GM18502 (cell line): ENCODE measurements at regions not wholly inside any gene's neighbourhood (a gene's known extent, or its start where the extent isn't known, plus 50 kb on each side); places are given as distances from the start of the nearest gene placed in this dataset.

Source experiments
- ATAC-seq: cut with Tn5 transposase; IDR thresholded peaks from one replicate; pipeline ENCODE4 v1.9.1; 2021; ENCODE audit warnings: mild to moderate bottlenecking; ENCODE audit not compliant: unreplicated experiment, poor library complexity

DNA sequence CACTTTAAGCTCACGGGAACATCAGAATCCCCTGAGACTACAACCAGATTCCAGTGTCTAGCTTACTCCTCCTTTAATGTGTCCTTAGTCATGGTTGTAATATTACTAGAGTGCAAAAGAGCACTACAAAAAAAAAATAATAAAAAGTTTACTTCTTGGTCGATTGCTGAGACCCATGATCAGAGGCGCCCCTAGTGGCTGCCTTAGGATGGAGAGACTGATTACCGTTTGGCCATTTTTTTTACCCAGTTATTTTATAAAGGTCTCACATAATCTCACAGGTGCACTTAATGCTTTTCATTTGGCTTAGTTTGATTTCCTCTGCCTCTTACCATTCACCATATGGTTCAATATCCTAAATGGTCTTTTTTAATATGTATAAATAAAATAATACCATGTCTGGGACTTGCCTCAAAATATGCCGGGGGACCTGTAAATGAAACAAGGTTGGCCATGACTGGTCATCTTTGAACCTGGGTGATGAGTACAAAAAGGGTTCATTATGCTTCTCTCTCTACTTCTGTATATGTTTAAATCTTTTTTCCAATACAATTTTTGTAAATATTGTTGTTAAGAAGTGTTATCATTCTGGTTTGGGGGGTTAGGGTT is 331.5 kb upstream of the NFE2L3 start:
- no peak for ATAC-seq

DNA sequence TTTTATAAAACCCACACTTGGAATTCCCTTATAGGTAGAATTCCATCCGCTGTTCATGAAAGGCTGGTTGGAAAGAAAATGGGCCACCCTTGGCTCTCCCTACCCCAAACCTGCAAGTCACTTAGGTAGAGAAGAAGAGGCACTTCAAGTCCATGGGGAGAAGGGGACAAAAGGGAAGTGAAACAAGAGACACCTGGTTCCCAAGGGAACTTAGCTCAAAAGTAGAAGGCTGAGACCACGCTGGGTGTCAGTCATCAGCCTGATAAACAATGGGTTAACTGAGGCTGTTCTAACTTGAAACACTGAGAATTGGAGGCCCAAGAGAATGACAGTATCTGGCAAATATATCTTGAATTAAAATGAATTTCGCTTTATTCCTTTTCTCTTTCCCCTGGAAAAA is 330.8 kb upstream of the NFE2L3 start:
- peak; percentile 48 for ATAC-seq

DNA sequence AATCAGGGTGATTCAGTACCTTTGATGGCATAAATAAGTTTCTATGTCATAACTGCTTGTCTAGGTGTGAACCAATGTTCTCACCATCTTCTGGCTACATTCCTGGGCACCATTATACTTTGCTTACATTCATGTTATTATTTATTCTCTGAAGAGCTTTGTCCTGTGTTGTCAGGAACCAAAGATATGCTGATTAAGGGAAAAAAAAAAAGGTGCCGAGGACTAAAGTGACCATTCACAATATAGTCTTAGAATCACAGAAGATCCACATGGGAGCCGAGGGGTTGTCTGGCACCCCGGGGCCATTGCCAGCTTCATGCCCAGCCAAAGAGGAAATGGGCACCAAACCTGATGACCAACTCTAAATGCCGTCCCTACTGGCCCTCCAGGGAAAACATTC is 329.2 kb upstream of the NFE2L3 start:
- no peak for ATAC-seq

DNA sequence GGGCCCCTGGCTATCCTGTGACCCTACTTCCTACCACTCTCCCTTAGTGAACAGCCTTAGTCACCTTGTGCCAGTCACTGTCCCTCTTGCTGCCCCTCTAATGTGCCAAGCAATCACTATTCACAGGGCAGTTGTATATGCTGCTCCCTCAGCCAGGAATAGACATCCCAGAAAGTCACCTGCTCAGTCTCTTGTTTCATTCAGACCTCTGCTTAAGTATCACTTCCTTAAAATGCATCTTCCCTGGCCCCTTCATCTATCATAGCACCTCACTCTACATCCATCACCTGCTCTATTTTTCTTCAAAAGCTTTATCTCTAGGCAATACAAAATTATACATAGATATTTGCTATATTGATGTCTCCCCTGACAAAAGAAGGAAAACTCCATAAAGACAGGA is 328.4 kb upstream of the NFE2L3 start:
- no peak for ATAC-seq

DNA sequence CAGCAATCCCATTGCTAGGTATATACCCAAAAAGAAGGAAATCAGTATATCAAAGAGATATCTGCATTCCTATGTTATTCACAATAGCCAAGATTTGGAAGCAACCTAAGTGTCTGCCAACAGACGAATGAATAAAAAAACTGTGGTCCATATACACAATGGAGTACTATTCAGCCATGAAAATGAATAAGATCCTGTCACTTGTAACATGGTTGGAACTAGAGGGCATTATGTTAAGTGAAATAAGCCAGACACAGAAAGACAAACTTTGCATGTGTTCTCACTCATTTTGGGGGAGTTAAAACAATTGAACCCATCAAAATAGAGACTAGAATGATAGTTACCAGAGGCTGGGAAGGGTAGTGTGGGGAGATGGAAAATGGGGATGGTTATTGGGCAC is 323.5 kb upstream of the NFE2L3 start:
- ATAC-seq = no peak

DNA sequence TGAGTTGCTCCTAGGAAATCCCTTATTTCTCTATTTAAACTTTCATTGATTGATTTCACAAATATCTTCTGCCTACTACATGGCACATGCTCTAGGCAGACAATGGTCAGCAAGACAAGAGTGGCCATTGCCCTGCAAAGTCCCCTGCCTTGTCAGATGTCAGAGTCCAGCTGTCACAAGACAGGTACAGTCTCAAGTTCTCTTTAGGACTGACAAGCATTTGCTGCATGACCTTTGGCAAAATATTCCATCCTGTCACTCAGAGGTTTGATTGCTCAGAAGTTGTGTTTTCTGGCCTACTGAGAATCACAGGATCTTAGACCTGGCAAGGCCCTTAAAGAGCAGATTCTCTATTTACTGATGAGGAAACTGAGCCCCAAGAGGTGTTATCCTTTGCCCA is 322.3 kb upstream of the NFE2L3 start:
- no peak for ATAC-seq

DNA sequence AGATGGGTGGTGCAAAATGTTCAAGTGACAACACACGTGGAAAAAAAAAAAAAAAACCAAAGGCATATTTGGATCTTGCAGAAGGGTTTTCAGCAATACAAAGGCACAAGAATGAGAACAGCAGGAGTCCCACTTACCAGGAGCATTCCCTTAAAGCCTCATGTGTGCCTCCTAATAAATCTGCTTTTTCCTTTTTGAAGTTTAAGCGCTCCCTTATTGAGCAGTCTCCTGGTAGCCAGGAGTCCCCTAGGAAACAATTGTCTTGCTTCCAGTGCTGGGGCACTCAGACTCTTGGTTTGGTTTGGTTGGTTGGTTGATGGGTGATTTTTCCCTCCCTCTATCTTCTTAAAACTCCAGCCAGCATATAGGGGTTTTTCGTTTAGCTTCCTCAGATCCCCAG is 321.8 kb upstream of the NFE2L3 start:
- no peak for ATAC-seq

DNA sequence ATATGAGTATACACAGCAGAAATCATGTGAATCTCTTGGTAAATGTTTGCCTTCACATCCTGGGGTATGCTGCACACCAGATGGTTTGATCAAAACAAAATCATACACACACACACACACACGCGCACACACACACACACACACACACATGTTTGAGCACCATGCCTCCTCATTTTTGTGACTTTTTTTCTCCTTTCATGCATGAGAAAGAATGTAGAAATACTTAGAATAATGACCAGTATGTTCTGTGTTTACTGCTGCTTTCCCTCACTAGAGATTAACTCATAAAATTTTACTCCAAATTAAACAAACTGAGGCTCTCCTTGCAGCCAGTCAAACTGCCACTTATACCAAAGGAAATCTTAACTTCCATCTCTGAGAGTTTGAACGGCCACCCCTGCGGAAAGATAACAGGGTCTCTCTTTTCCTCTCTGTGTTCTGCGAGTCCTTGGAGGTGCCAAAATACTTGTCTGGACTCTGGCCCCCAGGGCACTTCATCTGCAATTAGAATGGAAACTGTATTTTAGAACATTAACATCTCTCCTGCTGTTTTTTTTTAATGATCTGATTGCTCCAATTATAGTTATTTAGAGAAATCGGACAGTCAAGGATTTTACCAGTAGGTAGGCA is 320.8 kb upstream of the NFE2L3 start:
- no peak for ATAC-seq

DNA sequence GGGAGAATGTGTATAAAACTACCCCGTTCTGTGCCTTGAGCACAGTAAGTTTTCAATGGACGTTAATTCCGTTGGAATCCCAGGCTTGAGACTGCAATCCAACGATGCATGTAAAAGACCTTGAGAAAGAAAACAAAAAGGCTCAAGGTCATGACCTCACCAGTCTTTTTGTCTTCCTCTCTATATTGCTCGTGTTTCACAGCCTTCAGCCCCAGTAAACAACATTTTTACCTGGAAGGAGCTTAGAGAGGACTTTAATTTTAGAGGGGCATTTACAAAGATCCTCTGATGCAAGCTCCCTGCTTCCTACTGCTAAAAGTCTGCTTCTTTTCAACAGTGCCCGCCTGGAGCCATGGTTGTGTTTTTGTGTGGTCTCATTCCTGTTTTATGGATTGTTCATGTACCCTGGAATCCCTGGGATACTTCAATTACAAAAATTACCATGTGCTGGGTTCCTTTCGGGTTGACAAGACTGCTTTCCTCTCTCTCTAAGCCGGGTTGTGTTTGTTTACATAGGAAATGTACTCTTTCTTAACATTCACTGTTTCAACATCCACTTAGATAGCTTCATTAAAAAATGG is 320.1 kb upstream of the NFE2L3 start:
- no peak for ATAC-seq

DNA sequence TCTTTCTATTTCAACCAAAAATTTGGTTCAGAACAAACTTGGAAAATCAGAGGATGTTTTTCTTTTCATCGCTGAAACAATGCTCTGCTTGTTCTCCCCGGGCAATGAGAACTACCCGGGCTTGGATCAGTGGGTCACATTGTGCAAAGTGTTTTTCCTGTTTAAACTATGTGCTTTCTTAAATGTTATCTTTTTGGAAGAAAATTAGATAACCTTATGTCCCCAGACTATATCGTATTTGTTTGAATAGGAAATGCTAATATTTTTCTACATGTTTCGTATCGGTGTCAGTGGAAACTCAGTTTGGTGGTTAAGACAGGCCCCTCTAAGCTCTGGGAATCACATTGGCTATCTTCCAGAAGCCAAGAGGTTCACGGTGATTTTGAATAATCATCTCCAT is 319.5 kb upstream of the NFE2L3 start:
- ATAC-seq = no peak

DNA sequence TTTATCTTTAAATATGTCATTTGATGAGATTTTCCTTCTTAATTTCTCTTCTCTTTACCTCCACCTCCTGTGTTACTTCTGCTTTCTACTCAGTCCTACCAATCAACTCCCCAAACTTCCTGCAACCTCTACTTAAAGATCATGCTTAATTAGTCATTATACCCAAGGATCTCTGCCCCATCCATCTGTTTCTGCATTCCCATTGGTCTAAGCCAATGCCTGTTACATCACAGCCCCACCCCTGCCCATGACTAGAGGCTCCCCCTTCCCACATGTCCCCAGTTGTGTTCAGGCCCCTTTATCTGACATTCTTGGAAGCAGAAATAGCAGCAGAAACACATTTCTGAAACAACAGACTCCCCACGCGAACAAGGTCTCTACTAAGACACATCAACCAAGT is 319.1 kb upstream of the NFE2L3 start:
- ATAC-seq = no peak

DNA sequence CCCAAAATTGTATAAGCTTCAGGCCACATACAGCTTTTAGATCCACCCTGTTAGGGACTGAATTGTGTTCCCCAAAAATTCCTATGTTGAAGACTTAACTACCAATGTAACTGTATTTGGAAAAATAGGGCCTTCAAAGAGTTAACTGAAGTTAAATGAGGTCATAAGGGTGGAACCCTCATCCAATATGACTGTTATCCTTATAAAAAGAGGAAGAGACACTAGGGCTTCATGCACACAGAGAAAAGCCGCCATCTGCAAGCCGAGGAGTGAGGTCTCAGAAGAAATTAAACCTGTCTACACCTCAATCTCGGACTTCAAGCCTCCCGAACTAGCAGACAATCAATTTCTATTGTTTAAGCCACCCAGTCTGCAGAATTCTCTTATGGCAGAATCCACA is 317.9 kb upstream of the NFE2L3 start:
- ATAC-seq = no peak

DNA sequence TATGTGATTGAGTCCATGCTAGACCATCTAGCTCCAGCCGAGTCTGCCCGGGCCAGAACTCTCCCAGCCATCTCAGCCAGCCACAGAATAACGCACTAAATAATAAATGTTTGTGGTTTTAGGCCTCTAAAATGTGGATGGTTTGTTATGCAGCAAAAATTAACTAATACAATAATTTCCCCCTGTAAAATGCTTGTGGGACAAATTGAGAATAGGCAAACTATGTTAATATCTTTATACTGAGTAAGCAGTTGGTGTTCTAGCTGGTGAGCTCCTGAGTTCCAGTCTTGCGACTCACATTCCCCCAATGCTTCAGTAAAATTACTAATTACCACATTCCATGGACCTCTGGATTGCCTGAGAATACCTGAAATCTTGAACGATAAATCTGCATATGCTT is 316.8 kb upstream of the NFE2L3 start:
- no peak for ATAC-seq

DNA sequence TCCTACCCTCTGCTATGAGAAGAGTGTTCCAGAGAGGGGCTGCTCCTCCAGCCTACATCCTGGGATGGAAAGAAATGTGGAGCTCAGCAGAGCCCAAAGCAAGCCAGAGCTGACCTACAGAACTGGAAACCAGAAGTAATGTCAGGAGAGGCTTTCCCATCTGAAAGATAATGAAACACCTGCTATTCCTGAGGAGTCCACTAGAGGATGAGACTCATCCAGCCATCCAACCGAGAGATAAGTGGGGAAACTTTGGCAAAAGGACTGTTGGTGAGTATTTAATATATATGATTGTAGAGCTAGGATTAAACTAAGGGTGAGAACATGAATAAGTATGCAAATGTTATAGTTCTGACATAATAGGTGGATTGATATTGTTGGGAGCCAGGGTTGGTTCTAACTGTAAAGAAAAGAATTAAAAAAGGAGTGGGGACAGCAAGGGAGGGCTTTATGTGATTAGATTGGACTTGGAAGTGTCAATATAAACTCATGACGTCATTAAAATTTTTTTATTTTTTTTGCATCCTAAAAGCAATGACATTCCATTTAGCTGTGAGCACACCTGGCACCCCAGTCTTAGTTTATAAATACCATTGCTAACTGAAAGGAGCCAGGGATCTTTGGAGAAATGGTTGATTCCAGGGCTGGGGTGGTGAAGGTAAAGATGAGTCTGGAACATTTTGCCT is 312.8 kb upstream of the NFE2L3 start:
- ATAC-seq = no peak

DNA sequence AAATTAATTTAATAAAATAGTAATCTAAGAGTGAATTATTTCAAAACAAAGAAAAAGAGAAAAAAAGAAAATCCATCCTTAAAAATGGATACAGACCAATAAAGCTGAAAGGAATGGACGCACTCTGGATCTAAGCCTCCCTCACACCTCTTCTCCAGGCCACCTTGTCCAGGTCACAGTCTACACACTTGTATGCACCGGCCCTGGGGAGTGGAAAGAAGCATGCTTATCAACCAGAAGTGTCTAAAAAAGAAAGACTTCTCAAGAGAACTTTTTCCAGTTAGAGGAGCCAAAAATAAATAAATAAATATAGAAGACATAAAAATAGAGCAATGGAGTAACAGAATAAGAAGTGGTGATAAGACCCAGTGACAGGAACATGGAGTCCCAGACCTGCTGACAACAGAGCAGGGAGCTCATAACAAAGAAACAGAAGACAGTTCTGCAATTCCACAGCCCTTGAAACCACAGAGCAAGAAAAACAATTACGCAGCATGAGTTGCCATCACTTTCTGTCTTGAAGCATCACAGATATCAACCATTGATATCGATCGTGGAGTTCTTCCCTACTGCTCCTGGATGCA is 311.7 kb upstream of the NFE2L3 start:
- no peak for ATAC-seq

DNA sequence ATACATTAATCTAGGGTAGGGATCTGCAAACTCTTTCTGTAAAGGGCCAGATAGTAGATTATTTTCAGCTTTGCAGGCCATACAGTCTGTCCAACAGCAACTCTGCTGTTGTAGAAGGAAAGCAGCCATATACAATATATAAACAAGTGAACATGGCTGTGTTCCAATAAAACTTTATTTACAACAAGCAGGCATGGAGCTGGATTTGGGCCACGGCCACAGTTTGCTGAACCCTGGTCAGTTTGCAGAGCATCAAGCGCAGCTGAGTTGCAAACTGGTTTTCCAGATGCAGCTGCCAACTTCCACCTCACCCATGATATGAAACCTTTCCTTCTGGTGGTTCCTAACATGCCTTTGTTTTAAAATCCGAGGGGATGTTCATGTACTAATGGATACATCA is 310.4 kb upstream of the NFE2L3 start:
- no peak for ATAC-seq

DNA sequence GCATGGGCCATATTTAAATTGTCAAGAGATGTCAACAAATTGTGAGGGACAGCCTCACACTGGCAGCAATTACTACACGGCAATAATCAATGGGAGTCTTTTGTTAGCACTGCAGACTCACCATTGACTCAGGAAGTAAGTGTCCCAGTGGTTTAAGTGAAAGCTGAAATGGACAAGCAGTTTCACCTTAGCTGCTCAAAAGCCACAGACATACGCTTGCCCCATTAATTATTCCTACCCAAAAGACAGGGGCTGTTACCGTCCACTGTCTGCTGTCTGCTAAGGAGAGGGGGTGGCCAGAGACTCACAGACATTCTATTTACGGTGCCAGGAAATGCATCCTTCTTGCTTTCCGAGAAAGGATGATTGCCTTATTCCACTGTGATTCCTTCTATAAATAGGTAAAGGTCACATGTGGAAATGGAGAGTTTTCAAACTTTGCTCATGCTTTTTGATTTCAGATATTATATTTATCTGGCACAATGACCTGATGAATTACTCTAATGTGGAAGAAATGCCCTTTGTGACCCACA is 309.7 kb upstream of the NFE2L3 start:
- ATAC-seq = no peak

DNA sequence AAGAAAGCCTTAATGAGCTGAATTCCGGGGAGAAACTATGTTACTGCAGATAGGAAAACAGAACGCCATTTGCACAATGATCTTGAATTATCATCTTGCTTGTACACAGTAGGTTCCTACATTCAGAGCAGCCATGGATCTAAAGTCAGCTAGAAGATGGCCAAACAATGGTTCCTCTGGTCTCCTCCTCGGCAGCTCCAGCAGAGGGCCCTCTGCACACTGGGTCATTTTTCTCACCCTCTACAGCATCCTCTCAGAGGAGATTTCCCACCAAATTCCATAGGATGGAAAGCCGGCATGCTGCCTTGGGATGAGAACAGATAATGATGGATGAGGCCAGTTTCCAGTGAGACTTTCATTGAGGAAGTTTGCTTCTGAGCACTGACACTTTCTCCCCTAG is 308.5 kb upstream of the NFE2L3 start:
- ATAC-seq = no peak

DNA sequence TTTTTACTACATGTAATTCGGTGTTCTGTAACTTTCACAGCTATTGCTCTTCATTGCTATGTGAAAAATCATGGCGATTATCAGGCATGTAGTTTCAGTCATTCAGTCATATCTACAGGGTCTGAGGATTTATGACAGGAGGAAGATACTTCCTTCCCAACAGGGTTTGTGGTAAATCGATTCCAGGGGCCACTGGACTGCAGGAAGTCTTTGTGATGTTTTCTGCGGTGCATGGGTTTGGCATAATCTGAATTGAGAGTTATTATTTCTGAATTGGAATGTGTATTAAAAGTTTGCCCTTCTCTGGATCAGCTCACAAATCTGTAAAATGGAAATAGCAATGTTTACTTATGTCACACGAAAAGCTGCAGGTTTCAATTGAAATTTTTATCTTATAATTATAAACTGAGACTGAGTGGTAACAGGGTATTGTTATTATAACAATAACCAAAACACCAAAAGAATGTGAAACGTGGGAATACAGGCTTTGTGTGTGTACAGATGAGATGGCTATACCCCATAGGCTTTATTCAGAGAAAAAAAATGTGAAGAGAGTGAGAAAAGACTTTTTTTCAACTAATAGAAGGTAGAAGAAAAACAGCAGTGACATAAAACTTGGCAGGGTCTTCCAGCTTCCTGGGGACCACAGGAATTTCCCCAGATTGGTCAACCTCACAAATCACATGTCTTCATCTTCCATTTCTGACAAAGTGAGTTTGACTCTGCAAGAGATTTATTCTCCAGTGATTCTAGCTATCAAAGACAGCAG is 307.7 kb upstream of the NFE2L3 start:
- no peak for ATAC-seq

DNA sequence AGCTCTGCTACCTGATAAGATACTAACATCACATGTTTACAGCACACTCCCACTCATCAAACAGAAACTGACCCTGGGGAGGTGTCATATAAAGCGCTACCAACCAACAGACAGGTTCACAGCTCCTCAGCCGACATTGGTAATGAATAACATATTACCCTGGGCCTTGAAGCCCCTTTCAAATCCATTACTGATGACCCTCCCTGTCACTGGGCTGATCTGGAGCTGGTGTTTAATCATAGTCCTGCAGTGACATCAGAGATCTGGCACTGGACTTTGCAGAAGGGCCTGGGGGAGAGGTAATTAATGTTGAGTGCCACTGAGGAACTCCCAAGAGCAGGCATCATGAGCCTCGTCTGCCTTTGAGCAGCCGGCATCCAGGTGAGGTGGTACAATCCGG is 306.5 kb upstream of the NFE2L3 start:
- ATAC-seq = no peak
